ENCODE measurements at regions not wholly inside any gene's neighbourhood (a gene's known extent, or its start where the extent isn't known, plus 50 kb on each side); places are given as distances from the start of the nearest gene placed in this dataset.
"Not testable (repeated sequence)": the region's sequence is repeated elsewhere in the genome, so short reads cannot be mapped to it uniquely, and the experiment has no call there.

GRCh38 chr3:16060358-16060852 lies 114.1 kb upstream of the GALNT15 start:
- H3K27me3 Mint-ChIP-seq: peaks cover 24% of the 10 kb centered on the region
- no peaks in the 10 kb centered on the region for H3K4me1 Mint-ChIP-seq
- ATAC-seq: no peak
- no peak overlapping the region for H3K4me3 Mint-ChIP-seq
- H3K9me3 Mint-ChIP-seq: no peaks in the 10 kb centered on the region
- peaks cover 5% of the 10 kb centered on the region for H3K36me3 Mint-ChIP-seq
- no peak overlapping the region for H3K27ac Mint-ChIP-seq

GRCh38 chr3:16060945-16061344 lies 113.5 kb upstream of the GALNT15 start:
- H3K9me3 Mint-ChIP-seq: no peaks in the 10 kb centered on the region
- no peaks in the 10 kb centered on the region for H3K4me1 Mint-ChIP-seq
- ATAC-seq: no peak
- H3K36me3 Mint-ChIP-seq: peaks cover 5% of the 10 kb centered on the region
- peaks cover 30% of the 10 kb centered on the region for H3K27me3 Mint-ChIP-seq
- no peak overlapping the region for H3K4me3 Mint-ChIP-seq
- no peak overlapping the region for H3K27ac Mint-ChIP-seq

GRCh38 chr3:16061491-16061890 lies 113.0 kb upstream of the GALNT15 start:
- ATAC-seq: no peak
- no peak overlapping the region for H3K27ac Mint-ChIP-seq
- no peaks in the 10 kb centered on the region for H3K4me1 Mint-ChIP-seq
- H3K36me3 Mint-ChIP-seq: peaks cover 5% of the 10 kb centered on the region
- peaks cover 30% of the 10 kb centered on the region for H3K27me3 Mint-ChIP-seq
- H3K9me3 Mint-ChIP-seq: no peaks in the 10 kb centered on the region
- H3K4me3 Mint-ChIP-seq: no peak overlapping the region

DNA sequence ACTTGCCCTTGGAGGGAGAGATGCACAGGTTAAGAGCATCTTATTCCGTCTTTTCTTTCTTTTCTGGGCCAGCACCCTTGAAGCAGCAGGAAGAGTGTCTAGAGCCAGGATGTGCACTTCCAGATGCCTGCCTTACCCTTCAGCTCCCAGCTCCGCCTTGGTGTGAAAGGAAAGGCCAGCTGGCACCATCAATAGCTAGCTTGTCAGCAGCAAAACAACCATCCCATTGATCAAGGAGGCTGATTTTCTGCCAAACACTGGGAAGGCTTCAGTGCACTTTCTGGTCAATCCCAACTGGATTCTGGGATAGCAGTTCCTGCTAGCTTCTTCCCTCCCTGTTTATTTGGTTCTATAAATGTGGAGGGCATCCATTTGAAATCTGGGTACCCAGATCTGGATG lies 110.9 kb upstream of the GALNT15 start:
- Mint-ChIP-seq H3K27ac (no peak overlapping the region), H3K4me3 (no peak overlapping the region), H3K9me3 (no peaks in the 10 kb centered on the region), H3K4me1 (no peaks in the 10 kb centered on the region), H3K36me3 (peaks cover 5% of the 10 kb centered on the region), H3K27me3 (peaks cover 30% of the 10 kb centered on the region)
- ATAC-seq: no peak

DNA sequence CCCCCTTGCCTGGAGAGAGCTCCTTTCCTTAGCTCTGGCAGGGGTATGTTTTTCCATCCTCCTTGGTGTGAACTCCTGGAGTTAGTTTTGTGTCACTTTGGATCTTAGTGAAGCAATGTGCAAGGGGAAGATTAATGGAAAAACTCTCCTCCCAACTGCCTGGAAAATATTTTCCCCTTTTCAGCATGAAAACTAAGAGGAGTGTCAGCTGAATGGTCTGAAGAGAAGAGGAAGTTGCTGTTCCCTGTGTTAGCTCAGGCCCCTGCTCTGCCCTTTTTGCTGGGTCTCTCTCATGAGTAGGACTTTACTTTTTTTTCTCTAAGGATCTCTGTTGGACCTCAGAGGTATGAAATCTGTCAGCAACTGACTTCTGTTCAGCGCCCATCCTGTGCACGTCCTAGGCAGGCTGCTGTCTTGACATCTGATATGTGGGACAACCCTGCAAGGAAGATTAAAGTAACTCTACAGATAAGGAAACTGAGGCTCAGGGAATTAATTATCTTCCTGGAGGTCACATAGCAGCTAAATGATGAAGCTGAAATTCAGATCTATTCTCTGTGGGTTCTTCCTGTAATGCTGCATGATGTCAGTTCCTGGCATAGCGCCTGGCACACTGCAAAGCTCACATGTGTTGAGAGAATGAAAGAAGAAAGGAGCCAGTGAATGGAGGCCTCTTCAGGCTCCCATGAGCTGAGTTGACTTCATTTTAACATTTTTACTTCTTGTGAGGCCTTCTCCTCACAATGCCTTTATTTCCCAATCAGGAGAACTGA lies 109.7 kb upstream of the GALNT15 start:
- Mint-ChIP-seq H3K27me3 (peaks cover 30% of the 10 kb centered on the region), H3K9me3 (no peaks in the 10 kb centered on the region), H3K4me1 (no peaks in the 10 kb centered on the region), H3K36me3 (peaks cover 5% of the 10 kb centered on the region), H3K4me3 (no peak overlapping the region), H3K27ac (no peak overlapping the region)
- ATAC-seq: no peak

DNA sequence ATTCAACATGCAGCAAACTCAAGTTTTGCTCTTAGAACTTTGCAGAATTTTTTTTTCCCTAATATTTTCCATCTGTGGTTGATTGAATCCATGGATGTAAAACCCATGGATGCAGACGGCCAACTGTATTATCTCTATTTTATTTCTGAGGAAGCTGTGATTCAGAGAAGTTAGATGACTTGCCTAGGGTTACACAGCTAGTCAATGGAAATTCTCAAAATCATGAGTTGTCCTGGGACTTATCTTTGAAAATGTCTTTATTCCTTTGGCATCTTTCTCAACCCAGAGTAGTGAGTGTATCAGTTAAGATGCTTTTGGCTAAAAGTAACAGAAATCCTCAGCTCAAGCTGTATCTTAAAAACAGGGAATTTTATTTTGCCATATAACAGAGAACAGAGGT lies 107.9 kb upstream of the GALNT15 start:
- Mint-ChIP-seq H3K4me1 (no peaks in the 10 kb centered on the region), H3K4me3 (no peak overlapping the region), H3K27me3 (peaks cover 20% of the 10 kb centered on the region), H3K27ac (no peak overlapping the region), H3K9me3 (no peaks in the 10 kb centered on the region), H3K36me3 (no peaks in the 10 kb centered on the region)
- ATAC-seq: no peak

- peaks cover 2% of the 10 kb centered on the region for H3K9me3 Mint-ChIP-seq
- H3K4me1 Mint-ChIP-seq: no peaks in the 10 kb centered on the region
- ATAC-seq: no peak
- peaks cover 20% of the 10 kb centered on the region for H3K27me3 Mint-ChIP-seq
- no peak overlapping the region for H3K4me3 Mint-ChIP-seq
- peaks cover 2% of the 10 kb centered on the region for H3K36me3 Mint-ChIP-seq
- no peak overlapping the region for H3K27ac Mint-ChIP-seq
Measured at GRCh38 chr3:16066975-16067374, 107.5 kb upstream of the GALNT15 start.

- H3K27ac Mint-ChIP-seq: no peak overlapping the region
- ATAC-seq: no peak
- peaks cover 5% of the 10 kb centered on the region for H3K36me3 Mint-ChIP-seq
- H3K27me3 Mint-ChIP-seq: peaks cover 16% of the 10 kb centered on the region
- H3K9me3 Mint-ChIP-seq: peaks cover 4% of the 10 kb centered on the region
- no peaks in the 10 kb centered on the region for H3K4me1 Mint-ChIP-seq
- H3K4me3 Mint-ChIP-seq: no peak overlapping the region
Measured at GRCh38 chr3:16067837-16068471, 106.5 kb upstream of the GALNT15 start.

- peaks cover 5% of the 10 kb centered on the region for H3K36me3 Mint-ChIP-seq
- ATAC-seq: no peak
- no peak overlapping the region for H3K27ac Mint-ChIP-seq
- H3K4me3 Mint-ChIP-seq: no peak overlapping the region
- no peaks in the 10 kb centered on the region for H3K4me1 Mint-ChIP-seq
- H3K9me3 Mint-ChIP-seq: peaks cover 4% of the 10 kb centered on the region
- H3K27me3 Mint-ChIP-seq: peaks cover 9% of the 10 kb centered on the region
Measured at GRCh38 chr3:16069149-16069922, 105.1 kb upstream of the GALNT15 start.

- no peak for ATAC-seq
- Mint-ChIP-seq H3K36me3 (peaks cover 5% of the 10 kb centered on the region), H3K4me3 (no peak overlapping the region), H3K27ac (no peak overlapping the region), H3K9me3 (peaks cover 4% of the 10 kb centered on the region), H3K27me3 (peaks cover 2% of the 10 kb centered on the region), H3K4me1 (no peaks in the 10 kb centered on the region)
Measured at GRCh38 chr3:16070707-16071106, 103.8 kb upstream of the GALNT15 start.

DNA sequence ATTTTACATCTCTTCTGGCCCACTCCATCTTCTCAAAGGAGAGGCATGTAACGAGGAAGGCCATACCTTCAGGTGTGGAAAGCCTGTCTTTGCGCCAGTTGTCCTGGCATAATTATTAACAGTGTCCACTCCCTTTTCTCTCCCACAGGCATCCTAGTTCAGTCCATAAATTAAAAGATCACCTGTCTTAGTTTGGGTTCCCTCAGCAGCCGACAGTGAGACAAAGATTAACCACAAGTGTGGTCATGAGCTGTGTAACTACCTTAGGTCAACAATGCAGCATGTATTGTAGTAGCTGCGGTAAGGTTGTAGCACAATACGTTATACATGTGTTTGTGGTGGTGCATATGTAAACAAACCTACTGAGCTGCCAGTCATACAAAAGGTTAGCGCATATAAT lies 103.3 kb upstream of the GALNT15 start:
- H3K27ac Mint-ChIP-seq: no peak overlapping the region
- no peaks in the 10 kb centered on the region for H3K4me1 Mint-ChIP-seq
- peaks cover 5% of the 10 kb centered on the region for H3K36me3 Mint-ChIP-seq
- no peaks in the 10 kb centered on the region for H3K27me3 Mint-ChIP-seq
- no peak for ATAC-seq
- peaks cover 4% of the 10 kb centered on the region for H3K9me3 Mint-ChIP-seq
- H3K4me3 Mint-ChIP-seq: no peak overlapping the region

DNA sequence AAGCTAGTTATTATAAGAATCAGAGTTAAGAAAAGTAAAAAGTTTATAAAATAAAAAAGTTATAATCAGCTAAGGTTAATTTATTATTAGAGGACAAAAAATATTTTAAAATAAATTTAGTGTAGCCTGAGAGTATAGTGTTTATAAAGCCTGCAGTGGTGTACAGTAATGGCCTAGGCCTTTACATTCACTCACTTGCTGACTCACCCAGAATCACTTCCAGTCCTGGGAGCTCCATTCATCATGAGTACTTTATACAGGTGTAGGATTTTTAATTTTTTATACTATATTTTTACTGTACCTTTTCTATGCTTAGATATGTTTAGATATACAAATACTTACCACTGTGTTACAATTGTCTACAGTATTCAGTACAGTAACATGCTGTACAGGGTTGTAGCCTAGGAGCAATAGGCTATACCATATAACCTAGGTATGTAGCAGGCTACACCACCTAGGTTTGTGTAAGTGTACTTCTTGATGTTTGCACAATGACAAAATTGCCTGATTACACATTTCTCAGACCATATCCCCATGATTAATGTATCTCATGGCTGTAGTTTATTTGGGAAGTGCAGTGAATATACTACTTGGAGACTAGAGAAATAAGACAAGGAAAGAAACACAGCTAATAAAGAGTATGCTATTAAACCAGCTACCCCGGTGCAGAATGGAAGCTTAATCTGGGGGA lies 101.9 kb upstream of the GALNT15 start:
- no peak overlapping the region for H3K4me3 Mint-ChIP-seq
- no peak overlapping the region for H3K27ac Mint-ChIP-seq
- peaks cover 4% of the 10 kb centered on the region for H3K9me3 Mint-ChIP-seq
- H3K27me3 Mint-ChIP-seq: no peaks in the 10 kb centered on the region
- ATAC-seq: no peak
- peaks cover 5% of the 10 kb centered on the region for H3K36me3 Mint-ChIP-seq
- H3K4me1 Mint-ChIP-seq: no peaks in the 10 kb centered on the region

DNA sequence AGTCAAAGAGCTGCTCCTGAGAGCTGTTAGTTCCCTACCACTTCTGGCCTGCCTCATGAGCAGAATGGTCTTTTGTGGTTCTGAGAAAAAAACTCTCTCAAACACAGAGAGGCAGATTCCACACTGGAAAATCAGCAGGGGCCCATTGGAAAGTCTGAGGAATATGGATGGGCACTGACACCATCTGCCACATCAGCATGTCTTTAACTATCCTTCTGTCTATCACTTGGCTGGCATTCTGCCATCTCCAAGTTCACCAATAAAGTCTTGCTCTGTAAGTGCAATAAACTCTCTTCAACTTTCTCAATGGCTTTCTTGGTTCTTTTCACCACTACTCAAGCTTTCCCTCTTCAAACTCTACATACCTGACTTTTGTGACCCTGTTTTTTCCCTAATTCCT lies 101.3 kb upstream of the GALNT15 start:
- peaks cover 6% of the 10 kb centered on the region for H3K9me3 Mint-ChIP-seq
- no peak overlapping the region for H3K4me3 Mint-ChIP-seq
- no peaks in the 10 kb centered on the region for H3K27me3 Mint-ChIP-seq
- no peak overlapping the region for H3K27ac Mint-ChIP-seq
- ATAC-seq: no peak
- H3K36me3 Mint-ChIP-seq: peaks cover 5% of the 10 kb centered on the region
- H3K4me1 Mint-ChIP-seq: no peaks in the 10 kb centered on the region

DNA sequence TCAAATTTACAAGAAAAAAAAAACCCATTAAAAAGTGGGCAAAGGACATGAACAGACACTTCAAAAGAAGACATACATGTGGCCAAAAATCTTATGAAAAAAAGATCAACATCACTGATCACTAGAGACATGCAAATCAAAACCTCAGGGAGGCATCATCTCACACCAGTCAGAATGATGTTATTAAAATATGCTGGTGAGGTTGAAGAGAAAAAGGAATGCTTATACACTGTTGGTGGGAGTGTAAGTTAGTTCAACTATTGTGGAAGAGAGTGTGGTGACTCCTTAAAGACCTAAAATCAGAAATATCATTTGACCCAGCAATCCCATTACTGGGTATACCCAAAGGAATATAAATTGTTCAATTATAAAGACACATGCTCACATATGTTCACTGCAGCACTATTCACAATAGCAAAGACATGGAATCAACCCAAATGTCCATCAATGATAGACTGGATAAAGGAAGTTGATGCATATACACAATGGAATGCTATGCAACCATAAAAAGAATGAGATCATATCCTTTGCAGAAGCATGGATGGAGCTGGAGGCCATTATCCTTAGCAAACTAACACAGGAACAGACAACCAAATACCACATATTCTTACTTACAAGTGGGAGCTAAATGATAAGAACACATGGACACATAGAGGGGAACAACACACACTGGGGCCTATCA lies 100.3 kb upstream of the GALNT15 start:
- not testable (repeated sequence) for H3K36me3 Mint-ChIP-seq, H3K27me3 Mint-ChIP-seq, H3K27ac Mint-ChIP-seq, H3K9me3 Mint-ChIP-seq, H3K4me1 Mint-ChIP-seq, ATAC-seq, H3K4me3 Mint-ChIP-seq

DNA sequence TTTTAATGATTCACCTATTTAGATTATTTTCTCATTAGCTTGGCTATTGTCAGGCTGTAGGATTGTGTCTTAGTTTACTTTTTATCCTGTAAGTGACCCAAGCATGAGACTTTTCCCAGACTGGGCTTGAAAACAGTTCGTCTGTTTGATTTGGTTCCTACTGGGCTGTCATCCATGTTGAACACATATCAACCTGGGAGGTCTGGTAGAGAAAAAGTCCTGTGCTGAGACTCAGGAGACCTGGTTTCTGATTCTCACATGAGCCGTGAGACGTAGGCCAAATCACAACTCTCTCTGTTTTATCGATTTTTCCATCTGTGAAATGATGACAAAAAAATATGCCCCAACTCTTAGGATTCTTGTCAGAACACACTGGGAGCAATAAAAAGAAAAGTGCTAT lies 98.8 kb upstream of the GALNT15 start:
- Mint-ChIP-seq H3K9me3 (peaks cover 8% of the 10 kb centered on the region), H3K4me3 (no peak overlapping the region), H3K4me1 (no peaks in the 10 kb centered on the region), H3K36me3 (peaks cover 5% of the 10 kb centered on the region), H3K27ac (no peak overlapping the region), H3K27me3 (no peaks in the 10 kb centered on the region)
- no peak for ATAC-seq

Measured in stimulated activated memory B cell treated with anti-CD40 and anti-IgM and Interleukin-4, amounts not matched to agents 10 μg/mL and 1 μg/mL and 100 μg/mL, for 72 hours (primary cell).